Vagina (tissue), 2 donors: ENCODE measurements at regions not wholly inside any gene's neighbourhood (a gene's known extent, or its start where the extent isn't known, plus 50 kb on each side); places are given as distances from the start of the nearest gene placed in this dataset.

Experiments
- POLR2A ChIP-seq, 2 donors: fragments of 450-650 bp; IDR thresholded peaks; one replicate each; pipeline ENCODE4 v1.6.1; 2017; ENCODE audit warnings: antibody characterized with exemption in 2 of 2, mild to moderate bottlenecking in 2 of 2, moderate library complexity in 2 of 2
- POLR2AphosphoS5 ChIP-seq, 2 donors: sonication (generic); formaldehyde crosslinking; IDR thresholded peaks; one replicate each; pipeline ENCODE4 v1.9.0; 2017; ENCODE audit warnings: antibody characterized with exemption in 2 of 2, mild to moderate bottlenecking in 2 of 2, low read depth in 1 of 2; ENCODE audit not compliant: insufficient read depth in 1 of 2
- TF ChIP-seq, protein P1 (sequence below), 3 experiments: fragments of 450-650 bp in 2 of 3; fragments of 200-600 bp in 1 of 3; sonication (generic) in 1 of 3; IDR thresholded peaks; one replicate each; pipeline ENCODE4 v1.5.1; 2017 to 2019; ENCODE audit warnings: antibody characterized with exemption in 3 of 3, mild to moderate bottlenecking in 2 of 3, moderate library complexity in 2 of 3

DNA sequence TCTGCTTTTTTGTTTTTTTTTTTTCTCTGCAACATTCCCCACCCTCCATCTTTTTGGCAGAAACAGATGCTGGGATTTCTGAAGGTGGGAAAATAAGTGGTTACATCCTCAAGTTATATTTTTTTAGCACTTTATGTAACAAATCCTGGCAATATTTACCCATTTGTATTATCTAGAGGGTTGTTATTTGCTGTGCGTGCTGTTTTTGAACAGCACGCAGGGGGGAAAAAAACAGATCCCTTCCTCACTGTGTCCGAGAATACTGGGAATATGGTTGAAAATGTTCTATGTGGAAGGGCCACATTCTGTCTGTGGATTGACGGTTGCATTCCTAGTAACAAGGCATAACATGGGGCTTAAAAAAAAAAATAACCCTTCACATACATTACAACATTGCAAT is 394.8 kb downstream of the SHISA9 start:
- TF ChIP-seq POLR2A (IDR thresholded peaks at IDR 0.05) (no peak), POLR2AphosphoS5 (IDR thresholded peaks at IDR 0.05; ENCODE audit: insufficient read depth in 1 of 2, low read depth in 1 of 2) (no peak)
- TF ChIP-seq, protein P1, sequence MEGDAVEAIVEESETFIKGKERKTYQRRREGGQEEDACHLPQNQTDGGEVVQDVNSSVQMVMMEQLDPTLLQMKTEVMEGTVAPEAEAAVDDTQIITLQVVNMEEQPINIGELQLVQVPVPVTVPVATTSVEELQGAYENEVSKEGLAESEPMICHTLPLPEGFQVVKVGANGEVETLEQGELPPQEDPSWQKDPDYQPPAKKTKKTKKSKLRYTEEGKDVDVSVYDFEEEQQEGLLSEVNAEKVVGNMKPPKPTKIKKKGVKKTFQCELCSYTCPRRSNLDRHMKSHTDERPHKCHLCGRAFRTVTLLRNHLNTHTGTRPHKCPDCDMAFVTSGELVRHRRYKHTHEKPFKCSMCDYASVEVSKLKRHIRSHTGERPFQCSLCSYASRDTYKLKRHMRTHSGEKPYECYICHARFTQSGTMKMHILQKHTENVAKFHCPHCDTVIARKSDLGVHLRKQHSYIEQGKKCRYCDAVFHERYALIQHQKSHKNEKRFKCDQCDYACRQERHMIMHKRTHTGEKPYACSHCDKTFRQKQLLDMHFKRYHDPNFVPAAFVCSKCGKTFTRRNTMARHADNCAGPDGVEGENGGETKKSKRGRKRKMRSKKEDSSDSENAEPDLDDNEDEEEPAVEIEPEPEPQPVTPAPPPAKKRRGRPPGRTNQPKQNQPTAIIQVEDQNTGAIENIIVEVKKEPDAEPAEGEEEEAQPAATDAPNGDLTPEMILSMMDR (IDR thresholded peaks at IDR 0.05): no peak
